ENCODE measurements at regions not wholly inside any gene's neighbourhood (a gene's known extent, or its start where the extent isn't known, plus 50 kb on each side); places are given as distances from the start of the nearest gene placed in this dataset.
"Not testable (repeated sequence)": the region's sequence is repeated elsewhere in the genome, so short reads cannot be mapped to it uniquely, and the experiment has no call there.

DNA sequence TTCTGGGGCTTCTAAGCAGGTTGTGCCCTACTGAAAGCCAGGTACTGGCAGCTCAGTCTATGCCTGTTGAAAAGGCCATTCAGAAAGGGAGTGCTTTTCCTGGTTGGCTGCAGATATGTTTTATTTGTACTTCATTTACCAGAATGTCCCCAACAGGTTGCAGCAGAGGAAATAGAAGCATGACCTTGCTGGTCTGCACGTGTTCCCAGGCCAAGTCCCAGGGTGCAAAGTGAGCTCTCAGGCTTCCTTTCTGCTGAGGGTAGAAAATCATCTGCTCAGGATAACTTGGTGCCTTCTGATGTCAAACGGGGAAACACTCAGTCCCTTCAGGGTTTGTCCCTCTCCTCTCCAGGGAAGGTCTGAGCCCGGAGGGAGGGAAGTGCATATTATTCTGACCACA is 356.4 kb downstream of the BCL11B start:
- no peak for DNase-seq

DNA sequence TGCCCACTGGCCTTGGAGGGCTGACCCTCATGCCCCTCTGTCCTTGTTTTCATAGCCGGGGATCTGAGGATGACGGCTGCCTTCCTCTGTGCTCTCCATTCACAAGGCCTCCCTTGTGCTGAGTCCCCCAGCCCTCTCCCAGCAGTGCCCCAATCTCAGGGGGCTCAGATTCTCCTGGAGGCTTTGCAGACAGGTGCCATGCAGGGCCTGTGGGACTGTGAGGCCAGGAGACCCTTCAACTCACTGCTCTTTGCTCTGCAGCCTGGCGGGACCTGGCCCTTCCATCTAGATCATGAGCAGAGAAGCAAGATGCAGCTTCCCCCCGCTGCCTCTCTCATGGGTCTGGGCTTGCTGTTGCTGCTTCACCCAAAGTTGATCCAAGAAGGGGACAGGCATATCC is 356.0 kb downstream of the BCL11B start:
- DNase-seq: no peak

DNA sequence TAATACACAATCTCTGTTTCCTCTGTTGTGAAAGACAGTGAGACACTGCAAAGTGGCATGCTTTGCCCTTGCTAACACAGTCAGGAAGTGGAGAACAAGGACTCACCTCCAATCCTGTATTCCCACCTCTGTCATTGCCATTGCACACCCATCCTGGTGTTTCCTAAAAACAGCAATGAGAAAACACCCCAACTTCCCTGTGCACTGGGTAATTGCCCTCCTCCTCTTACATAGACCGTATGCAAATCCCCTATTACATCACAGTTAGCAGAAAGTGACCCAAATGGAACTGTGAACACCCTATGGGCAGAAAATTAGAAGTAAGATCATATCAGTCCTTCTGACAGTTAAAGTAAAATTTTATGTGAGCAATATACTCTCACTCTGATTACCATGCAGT is 355.5 kb downstream of the BCL11B start:
- DNase-seq: no peak

DNA sequence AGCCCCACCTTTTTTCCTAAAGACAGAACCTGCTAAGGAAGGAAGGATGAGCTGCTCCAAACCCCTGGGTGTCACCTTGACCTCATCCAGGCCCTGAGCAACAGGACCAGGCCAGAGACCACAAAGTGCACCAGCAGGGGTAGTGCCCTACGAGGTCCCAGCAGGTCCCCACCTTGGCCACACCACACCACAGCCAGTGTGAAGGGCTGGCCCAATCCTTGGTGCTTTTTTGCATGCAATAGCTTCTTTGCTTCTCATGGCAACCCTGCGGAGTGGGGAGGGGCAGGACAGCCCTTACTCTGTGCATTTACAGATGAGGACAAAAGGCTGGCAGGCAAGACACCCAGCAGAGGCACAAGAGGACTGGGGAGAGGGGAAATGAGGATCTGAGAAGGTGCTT is 352.6 kb downstream of the BCL11B start:
- no peak for DNase-seq

DNA sequence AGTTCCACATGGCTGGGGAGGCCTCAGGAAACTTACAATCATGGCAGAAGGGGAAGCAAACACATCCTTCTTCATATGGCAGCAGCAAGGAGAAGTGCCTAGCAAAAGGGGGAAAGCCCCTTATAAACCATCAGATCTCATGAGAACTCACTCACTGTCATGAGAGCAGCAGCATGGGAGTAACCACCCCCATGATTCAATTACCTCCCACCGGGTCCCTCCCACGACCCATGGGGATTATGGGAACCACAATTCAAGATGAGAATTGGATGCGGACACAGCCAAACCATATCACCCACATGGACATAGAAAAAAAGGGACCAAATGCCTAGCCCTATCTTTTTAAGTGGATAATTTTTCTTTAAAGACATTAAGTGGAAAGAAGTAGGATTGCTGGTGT is 350.7 kb downstream of the BCL11B start:
- DNase-seq: not testable (repeated sequence)

DNA sequence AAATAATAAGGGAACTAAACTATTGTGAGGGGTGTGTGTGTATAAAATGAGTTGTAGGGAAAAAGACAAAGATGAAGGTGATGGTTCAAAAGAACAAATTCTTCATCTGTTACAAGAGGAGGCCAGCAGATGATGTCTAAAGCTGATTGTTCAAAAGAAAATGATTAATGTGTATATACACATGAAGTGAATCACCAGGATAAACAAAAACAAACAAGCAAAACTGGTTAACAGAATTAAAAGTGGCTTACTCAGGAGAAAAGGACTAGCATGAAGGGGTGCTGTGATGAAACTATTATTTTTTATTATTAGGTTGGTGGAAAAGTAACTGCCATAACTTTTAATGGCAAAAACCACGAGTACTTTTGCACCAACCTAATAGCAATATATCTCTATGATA is 348.4 kb downstream of the BCL11B start:
- no peak for DNase-seq

DNA sequence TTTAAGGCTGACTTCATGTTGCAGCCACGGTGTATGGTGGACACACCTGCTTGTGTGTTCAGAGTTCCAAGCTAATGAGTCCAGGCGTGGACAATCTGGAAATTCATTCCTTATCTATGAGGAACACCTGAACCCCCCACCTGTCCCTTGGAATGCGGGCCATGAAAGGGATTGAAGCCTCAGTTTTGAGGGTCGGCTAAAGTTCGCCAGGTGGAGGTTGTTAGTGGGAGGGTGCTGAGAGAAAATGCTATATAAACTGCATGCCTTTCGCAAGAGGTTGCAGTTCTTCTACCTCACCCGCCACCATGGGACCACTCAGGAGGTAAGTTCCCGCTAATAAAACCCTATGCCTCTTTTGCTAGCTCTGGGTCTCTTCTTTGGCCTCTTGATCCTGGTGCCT is 348.0 kb downstream of the BCL11B start:
- DNase-seq: no peak

DNA sequence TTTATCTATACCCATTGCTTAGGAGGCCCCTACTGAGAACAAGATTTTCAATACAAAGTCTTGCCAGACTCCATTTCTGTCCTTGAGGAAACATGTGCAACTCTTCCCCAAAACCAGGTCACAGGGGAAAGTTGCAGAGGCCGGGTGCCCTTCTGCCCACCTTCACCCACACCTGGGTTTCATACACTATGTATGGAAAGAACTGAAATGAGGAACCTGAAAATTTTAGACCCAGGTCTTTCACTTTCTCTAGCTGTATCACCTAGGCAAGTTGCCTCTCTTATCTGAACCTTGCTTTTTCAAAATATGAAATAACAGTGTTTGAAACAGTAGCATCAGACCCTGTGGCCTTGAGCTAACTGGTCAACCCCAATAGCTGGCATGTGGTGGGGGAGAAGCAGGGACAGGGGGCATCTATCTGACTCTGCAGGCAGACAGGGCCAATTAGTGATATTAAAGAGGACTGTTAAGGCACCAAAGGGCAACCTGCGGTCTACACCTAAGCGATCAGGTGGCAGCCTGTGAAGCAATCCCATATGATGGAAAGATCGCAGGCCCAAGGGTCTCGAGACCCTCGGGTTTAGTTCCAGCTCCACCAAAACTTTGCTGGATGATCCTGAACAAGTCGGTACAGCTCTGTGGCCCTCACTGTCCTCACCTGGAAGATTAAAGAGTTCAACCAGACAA is 346.5 kb downstream of the BCL11B start:
- no peak for DNase-seq

DNA sequence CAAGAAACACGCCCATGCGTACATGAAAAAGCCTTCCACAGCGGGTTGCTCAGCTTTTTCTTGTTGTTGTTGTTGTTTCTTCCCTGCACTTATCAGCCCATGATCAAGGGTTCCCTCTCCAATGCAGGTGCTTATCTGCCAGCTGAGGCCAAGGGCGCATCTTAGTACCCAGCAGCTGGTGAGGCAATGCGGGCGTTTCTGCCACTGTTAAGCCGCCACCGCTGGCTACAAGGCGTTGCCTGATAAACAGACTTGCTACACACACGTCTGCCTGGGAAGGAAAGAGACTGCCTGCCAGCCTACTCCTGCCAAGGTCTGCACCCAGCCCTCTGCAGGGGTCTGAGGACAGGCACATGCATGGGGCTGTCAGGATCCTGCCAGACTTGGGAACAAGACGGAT is 345.9 kb downstream of the BCL11B start:
- no peak for DNase-seq

DNA sequence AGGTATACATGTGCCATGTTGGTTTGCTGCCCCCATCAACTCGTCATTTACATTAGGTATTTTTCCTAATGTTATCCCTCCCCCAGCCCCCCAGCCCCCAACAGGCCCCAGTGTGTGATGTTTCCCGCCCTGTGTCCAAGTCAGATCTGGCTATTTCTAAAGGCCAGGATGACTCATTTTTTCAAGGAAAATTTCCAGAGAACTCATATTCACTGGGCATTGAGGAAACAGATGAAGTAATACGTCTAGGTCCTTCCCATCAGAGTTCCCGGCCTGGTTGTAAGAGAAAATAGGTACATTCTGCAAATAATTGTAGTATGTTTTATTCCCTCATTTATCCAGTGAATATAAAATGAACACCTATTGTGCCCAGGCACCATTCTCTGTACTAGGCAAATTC is 345.2 kb downstream of the BCL11B start:
- DNase-seq: no peak

DNA sequence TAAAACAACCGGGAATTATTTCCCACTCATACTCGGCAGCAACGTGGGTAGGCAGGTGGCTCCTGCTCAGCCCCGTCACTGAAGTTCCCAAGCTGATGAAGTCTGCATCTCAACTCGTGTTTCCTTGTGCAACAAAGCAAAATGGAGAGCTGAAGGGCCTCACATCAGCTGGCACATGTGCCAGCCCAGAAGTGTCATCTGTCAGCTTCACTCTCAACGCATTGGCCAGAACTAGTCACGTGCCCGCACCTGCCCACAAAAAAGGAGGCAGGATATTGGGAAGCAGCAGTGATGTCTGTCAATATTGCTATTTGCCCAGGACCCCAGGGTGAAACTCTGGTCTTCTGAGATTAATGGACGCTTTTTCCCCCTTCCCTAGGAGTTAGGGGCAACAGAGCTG is 344.0 kb downstream of the BCL11B start:
- no peak for DNase-seq

DNA sequence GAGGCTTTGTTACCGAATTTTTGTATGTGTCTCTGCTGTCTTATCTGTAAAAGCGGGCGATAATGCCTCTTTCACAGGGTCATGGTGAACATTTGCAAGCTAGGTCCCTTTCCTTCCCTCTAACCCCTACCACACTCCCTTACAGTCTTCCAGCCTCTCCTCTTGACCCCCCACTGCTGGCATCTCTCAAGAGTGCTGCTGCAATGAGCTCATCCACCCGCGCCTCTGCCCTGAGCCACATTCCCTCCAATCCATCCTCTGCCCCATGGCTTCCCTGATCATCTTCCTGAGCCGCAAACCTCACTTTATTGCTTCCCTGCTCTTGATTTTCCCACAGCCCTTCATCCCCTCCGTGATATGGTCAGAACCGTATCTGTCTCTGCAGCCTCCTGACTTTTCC is 343.6 kb downstream of the BCL11B start:
- DNase-seq: no peak

DNA sequence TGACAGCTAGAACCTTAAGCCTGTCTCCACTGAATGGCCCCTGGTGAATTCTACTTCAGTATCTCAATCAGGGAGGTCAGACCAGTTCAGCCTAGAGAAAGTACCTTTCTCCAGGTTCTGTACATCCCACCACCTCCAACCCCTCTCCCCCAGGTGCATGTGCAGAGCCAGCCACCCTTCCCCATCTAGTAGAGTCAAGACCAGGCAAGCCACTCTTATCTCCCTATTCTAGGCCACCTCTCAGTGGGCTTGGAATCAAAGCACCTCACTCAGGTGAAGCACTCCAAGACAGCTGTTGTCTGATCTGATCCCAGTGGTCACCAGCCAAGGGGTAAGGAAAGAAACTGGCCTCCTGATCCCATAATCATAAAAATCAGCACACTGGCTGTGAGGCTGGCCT is 340.9 kb downstream of the BCL11B start:
- no peak for DNase-seq

DNA sequence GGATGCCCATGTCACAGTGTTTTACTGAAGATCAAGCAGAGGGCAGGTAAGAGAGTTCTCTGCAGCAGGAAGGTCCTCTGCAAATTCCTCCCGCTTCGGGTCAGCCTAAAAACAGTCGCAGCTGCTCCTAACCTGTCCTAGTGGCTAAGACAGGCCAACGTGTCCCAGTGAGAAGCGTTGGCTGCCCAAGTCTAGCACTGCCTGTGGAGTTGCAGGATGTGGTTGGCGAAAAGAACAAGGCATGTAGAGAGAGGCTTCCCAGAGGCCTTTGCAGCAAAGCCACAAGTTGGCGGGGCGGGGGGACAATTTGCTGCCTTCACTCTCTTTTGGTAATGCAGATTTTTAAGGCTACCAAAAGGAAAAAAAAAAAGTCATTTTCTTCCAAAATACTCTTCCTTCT is 340.1 kb downstream of the BCL11B start:
- no peak for DNase-seq

DNA sequence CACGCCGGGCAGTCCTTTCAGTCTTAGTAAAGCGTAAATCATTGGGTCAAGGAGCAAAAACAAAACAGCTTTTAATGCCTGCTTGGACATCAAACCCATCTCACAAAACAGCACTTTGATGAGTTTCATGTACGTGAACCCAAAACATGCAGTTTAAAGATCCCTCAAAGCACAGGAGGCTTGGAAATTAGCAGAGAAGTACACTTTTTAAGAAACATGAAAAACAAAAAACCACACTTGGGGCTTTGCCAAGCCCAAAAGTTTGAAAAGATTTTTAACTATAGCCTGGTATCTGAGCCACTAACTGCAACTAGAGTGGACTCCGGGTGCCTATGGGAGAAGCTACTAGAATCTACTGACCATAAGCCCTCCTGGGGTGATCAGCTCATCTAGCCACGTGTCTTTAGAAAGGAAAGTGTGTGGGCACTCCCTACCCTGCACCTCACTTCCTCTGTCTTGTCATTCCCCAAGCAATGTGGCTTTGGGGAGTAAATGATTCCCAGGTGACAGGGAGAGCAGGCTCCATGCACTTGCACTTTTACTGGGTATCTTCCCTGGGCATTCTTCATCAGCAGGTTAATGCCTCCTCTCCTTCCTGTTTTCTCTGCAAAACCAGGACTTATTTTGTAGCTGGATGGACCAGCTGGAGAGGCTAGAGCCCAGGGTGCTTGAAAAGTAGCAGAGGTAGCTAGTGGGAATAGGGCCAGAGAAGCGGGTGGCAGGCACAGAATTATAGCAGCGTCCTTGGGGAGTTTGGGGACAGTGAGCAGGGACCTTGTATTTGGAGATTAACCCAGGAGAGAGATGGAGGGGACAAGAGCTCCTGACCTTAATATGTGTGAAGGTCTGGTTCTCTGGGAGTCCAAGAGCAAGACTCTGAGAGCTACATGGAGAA is 339.3 kb downstream of the BCL11B start:
- no peak for DNase-seq

DNA sequence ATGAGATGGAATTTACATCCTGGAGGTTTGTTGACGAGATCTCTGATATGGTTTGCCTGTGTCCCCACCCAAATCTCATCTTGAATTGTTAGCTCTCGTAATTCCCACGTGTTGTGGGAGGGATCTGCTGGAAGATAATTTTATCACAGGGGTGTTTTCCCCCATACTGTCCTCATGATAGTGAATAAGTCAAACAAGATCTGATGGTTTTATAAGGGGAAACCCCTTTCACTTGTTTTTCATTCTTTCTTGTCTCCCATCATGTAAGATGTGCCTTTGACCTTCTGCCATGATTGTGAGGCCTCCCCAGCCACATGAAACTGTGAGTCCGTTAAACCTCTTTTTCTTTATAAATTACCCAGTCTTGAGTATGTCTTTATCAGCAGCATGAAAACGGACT is 337.4 kb downstream of the BCL11B start:
- DNase-seq: not testable (repeated sequence)

DNA sequence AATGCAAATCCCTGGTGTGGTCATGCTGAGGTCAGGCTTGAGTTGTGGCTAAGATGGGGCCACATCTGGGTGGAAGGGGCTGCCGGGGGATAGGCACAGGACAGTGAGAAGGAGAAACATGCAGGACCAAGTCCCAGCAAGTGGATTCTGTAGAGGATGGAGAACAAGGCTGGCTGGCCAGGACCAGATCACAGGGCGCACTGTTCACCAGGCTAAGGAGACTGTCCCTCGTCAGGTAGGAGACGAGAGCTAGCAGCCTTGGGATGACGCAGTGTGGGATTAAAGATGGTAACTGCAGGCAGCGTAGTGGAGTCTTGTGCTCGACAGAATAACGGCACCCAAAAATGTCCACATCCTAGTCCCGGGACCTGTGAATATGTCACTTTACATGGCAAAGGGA is 336.1 kb downstream of the BCL11B start:
- no peak for DNase-seq

DNA sequence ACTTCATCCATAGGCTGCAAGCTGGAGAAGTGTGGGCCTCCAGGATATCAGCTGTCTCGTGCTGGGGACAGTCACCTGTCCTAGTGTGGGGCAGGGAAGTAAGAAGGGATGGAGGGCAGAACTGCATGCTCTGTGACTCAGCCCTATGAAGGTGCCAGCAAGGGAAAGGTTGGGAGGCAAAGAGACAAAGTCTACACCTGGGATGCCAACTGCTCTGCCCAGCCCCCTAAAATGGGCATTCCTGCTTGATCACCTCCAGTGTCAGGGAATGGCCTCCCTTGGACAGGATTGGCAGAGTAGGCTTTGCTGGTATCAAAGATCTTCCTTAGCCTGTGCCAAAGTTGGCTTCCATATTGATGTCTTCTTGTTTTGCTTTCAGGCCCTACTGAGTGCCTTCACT is 335.0 kb downstream of the BCL11B start:
- DNase-seq: no peak

DNA sequence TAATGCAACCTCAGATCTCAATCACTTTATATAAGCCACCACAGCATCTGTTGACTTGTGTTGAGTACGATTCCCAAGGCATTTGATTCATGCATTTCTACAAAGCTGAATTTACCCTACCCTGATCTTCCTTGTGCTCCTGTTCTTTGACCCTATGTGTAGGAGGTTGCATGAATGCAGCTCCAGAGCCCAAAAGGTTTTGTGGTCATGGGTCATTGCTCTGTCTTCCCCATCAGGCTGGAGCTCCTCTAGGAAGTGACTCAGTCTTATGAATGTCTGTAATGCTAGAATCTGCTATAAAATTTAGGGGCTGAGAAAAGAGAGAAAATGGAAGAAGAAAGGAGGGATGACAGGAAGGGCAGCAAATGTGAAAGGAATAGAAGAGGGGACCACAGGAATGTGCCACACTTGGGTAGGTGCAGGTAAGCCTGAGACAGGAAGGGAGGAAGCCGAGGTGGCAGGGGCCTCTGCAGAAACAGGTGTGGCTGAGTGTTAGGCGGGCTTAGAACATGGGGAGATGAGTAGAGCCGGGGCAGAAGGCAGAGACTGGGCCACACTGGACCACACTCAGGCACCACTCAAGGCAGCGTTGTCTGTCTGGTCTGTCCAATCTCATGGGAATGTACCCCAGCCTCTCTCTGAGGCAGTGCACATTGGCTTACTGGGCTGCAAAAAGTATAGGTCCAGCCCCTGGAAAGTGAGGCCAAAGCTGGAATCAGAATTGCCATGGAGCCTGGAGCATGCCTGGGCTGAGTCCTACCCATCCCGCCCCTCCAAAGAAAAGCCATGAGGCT is 334.1 kb downstream of the BCL11B start:
- no peak for DNase-seq

DNA sequence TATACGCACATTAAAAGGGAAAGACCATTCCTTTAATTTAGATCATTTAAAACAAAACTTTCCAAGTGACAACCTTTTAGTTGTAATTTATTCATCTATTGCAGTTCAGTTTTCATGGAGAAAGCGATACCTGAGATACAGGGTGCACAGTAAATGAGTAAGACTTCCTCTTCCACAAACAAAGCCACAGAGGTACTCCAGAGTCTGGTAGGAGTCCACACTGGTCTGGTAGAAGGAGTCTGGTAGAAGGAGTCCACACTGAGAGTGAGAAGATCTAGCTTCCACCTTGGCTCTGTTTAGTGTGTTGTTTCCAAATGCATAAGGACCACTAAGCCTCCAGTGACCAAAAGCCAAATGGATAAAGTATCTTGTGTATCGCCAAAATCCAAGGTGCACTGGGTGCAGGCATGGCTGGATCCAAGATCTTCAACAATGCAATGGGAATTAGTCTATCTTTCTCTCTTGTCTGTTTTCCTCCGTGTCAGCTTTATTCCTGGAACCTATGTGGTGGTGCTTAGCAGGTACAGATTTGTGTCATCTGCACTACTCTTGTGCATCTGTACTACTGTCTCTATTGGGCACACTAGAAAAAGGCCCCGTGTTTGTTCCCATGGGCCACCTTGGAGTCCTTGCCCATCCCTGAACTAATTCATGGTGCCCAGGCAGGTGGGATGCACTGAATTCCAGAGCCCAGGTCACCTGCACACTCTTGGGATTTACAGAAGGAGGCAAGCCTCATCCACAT is 331.1 kb downstream of the BCL11B start:
- no peak for DNase-seq

DNA sequence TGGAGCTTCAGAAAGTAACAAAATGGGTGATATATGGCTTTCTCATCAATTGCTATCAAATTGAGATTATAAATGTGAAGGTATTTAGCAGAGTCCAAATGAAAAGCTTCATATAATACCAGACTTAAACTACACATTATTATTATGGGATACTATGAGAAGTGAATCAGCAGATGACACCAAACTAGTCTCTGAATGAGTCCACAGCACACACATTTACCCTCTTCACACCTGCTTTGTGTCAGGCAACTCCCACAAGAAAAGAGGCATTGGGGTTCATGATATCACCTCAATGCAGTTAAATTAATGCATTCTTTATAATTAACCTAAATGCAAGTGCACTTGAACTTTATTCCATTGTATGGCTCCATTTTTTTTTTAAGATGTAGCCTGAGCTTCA is 330.5 kb downstream of the BCL11B start:
- no peak for DNase-seq

DNA sequence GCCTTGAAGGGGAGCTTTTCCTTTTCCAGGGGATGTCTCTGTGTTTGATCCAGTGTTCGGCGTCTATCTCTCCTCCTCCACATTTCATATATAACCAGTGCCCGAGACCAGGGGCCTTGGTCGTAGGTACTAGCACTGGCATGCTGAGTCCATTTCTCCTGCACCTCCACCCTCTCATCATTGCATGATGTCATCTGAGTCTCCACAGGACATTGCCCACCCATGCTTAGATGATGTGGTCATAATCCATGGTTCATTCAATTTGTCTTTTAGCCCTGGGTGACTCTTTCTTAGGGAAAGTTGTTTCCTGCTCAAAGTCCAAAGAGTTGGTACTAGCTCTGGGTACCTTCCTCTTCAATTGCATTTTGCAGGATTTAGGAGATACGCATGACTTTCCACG is 328.1 kb downstream of the BCL11B start:
- no peak for DNase-seq

DNA sequence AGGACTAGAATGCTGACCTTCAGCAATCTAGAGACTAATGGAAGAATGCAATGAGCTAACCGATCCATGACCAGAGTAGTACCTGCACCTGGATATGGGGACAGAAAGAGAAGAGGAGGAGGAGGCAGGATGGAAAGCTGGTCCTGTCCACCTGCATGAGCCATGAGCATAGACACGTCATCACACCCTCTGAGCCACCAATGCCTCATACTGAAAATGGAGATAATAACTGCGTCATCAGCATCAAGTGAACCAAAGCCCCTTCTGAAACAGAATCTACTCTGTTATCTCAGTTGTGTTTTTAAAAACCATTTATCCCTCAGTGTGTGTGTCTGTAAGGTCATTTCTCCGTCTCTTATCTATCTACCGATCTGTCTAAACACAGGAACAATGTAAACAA is 327.0 kb downstream of the BCL11B start:
- DNase-seq: no peak

All from NCI-H1105 treated with DMSO at 0.1 percent for 48 hours (cell line).